ENCODE measurements at regions not wholly inside any gene's neighbourhood (a gene's known extent, or its start where the extent isn't known, plus 50 kb on each side); places are given as distances from the start of the nearest gene placed in this dataset.
"Not testable (repeated sequence)": the region's sequence is repeated elsewhere in the genome, so short reads cannot be mapped to it uniquely, and the experiment has no call there.

GRCh38 chr7:112937651-112938415, 147.6 kb upstream of the TMEM168 start:
- ChIA-PET POLR2A (ENCODE audit: low non-redundant PET) (no interaction called here), CTCF (interaction anchor here (0.7 kb wide), 1 partner anchor 32 kb away, joined by 3 read pairs; no protein-coding TSS in a partner anchor)
- DNase-seq (ENCODE audit: low spot score) = no peak
- H3K27ac ChIP-seq = no peak overlapping the region
- TF ChIP-seq CTCF (conservative IDR thresholded peaks at IDR 0.05; ENCODE audit: low read depth) = no peak

GRCh38 chr7:112933598-112933997, 143.4 kb upstream of the TMEM168 start:
- H3K27ac ChIP-seq = no peak overlapping the region
- no peak for DNase-seq (ENCODE audit: low spot score)
- TF ChIP-seq CTCF (conservative IDR thresholded peaks at IDR 0.05; ENCODE audit: low read depth) = no peak
- ChIA-PET POLR2A (ENCODE audit: low non-redundant PET) (no interaction called here), CTCF (no interaction called here)

- TF ChIP-seq CTCF (conservative IDR thresholded peaks at IDR 0.05; ENCODE audit: low read depth) = no peak
- DNase-seq (ENCODE audit: low spot score) = no peak
- ChIA-PET CTCF (no interaction called here), POLR2A (ENCODE audit: low non-redundant PET) (no interaction called here)
- H3K27ac ChIP-seq = no peak overlapping the region
Measured at GRCh38 chr7:112930787-112931186, 140.6 kb upstream of the TMEM168 start.

GRCh38 chr7:112929421-112929820, 139.2 kb upstream of the TMEM168 start:
- ChIA-PET POLR2A (ENCODE audit: low non-redundant PET) (no interaction called here), CTCF (no interaction called here)
- no peak overlapping the region for H3K27ac ChIP-seq
- no peak for DNase-seq (ENCODE audit: low spot score)
- no peak for TF ChIP-seq CTCF (conservative IDR thresholded peaks at IDR 0.05; ENCODE audit: low read depth)

GRCh38 chr7:112926018-112926417, 135.8 kb upstream of the TMEM168 start:
- TF ChIP-seq CTCF (conservative IDR thresholded peaks at IDR 0.05; ENCODE audit: low read depth) = no peak
- DNase-seq (ENCODE audit: low spot score) = no peak
- POLR2A ChIA-PET (ENCODE audit: low non-redundant PET) = no interaction called here
- H3K27ac ChIP-seq = no peak overlapping the region
- CTCF ChIA-PET = no interaction called here

GRCh38 chr7:112922546-112922945, 132.4 kb upstream of the TMEM168 start:
- POLR2A ChIA-PET (ENCODE audit: low non-redundant PET); DNase-seq (ENCODE audit: low spot score); H3K27ac ChIP-seq: not testable (repeated sequence)
- CTCF ChIA-PET = interaction anchor here (0.6 kb wide), 1 partner anchor 85 kb away, joined by 3 read pairs; no protein-coding TSS in a partner anchor

GRCh38 chr7:112916431-112916830, 126.2 kb upstream of the TMEM168 start:
- CTCF ChIA-PET; DNase-seq (ENCODE audit: low spot score); H3K27ac ChIP-seq; POLR2A ChIA-PET (ENCODE audit: low non-redundant PET): not testable (repeated sequence)

Data from RWPE1 (cell line).